A549 (cell line): ENCODE measurements at regions not wholly inside any gene's neighbourhood (a gene's known extent, or its start where the extent isn't known, plus 50 kb on each side); places are given as distances from the start of the nearest gene placed in this dataset.

Experiments
- ATAC-seq, 2 experiments: fragments of 200-7000 bp in 1 of 2; fragments of >200 bp in 1 of 2; cut with Nextera tagmentation in 1 of 2; cut with Tn5 transposase in 1 of 2; 3 replicates each; pipeline versions ENCODE4 v1.8.0 to v1.9.1; 2018 to 2020; ENCODE audit warnings: mild to moderate bottlenecking in 1 of 2, moderate library complexity in 1 of 2
- CTCF ChIA-PET: fragments of 300-600 bp; sonication (Branson Sonifier 250); formaldehyde crosslinking; extraction: SDS; loops from one replicate; lab custom pipeline; 2021; ENCODE audit warnings: antibody characterized with exemption, inconsistent platforms; lab: Yijun Ruan, JAX
- POLR2A ChIA-PET: fragments of 350-600 bp; formaldehyde crosslinking; extraction: SDS; loops from one replicate; lab custom pipeline; 2021; ENCODE audit warnings: antibody characterized with exemption, inconsistent platforms; lab: Yijun Ruan, JAX
- DNase-seq, 2 experiments: peaks; one replicate each; pipeline versions ENCODE4 v3.0.0 to v3.0.0-alpha.2; 2011 to 2016; ENCODE audit warnings: low read depth in 1 of 2, low spot score in 1 of 2
- FAIRE-seq: peaks from 2 replicates; lab custom pipeline; 2011; peaks lifted over from hg19 to GRCh38; lab: Jason Lieb, UNC
- H3K27ac ChIP-seq, 2 experiments: fragments of >200 bp; sonication (Bioruptor Twin); formaldehyde crosslinking; 3 replicates each; pipeline ENCODE4 v1.5.1; 2016 to 2017
- H3K4me1 ChIP-seq: fragments of >200 bp; sonication (Bioruptor Twin); formaldehyde crosslinking; 3 replicates; pipeline ENCODE4 v1.6.1; 2016
- H3K4me2 ChIP-seq: fragments of >200 bp; sonication (Bioruptor Twin); formaldehyde crosslinking; 3 replicates; pipeline ENCODE4 v1.6.1; 2016
- H3K4me3 ChIP-seq: fragments of >200 bp; sonication (Bioruptor Twin); formaldehyde crosslinking; 3 replicates; pipeline ENCODE4 v1.5.1; 2016
- H3K9me3 ChIP-seq: fragments of >200 bp; sonication (Bioruptor Twin); formaldehyde crosslinking; 3 replicates; pipeline ENCODE4 v1.6.1; 2016
- ATOH8 ChIP-seq: fragments of 250-450 bp; sonication (Bioruptor Pico); IDR thresholded peaks from 2 replicates; pipeline ENCODE4 v1.5.0; 2020; ENCODE audit warnings: low read depth, mild to moderate bottlenecking, moderate library complexity
- BHLHE40 ChIP-seq: IDR thresholded peaks from 2 replicates; pipeline ENCODE4 v1.6.1; 2012; ENCODE audit warnings: low read depth, low read length, inconsistent platforms
- CBX2 ChIP-seq: fragments of 200-600 bp; sonication (generic); IDR thresholded peaks from 2 replicates; pipeline ENCODE4 v1.6.1; 2016; ENCODE audit warnings: low read depth, mild to moderate bottlenecking, borderline replicate concordance
- CBX8 ChIP-seq: fragments of 200-600 bp; sonication (generic); IDR thresholded peaks from 2 replicates; pipeline ENCODE4 v1.6.1; 2016
- CEBPB ChIP-seq, 2 experiments: fragments of >200 bp in 1 of 2; sonication (Bioruptor Twin) in 1 of 2; formaldehyde crosslinking in 1 of 2; IDR thresholded peaks; 2 replicates each; pipeline ENCODE4 v1.6.1; 2012 to 2016
- CHD2 ChIP-seq: fragments of 150-350 bp; IDR thresholded peaks from 2 replicates; pipeline ENCODE4 v1.6.1; 2014; ENCODE audit warnings: low read length; ENCODE audit not compliant: partially characterized antibody
- E2F6 ChIP-seq: IDR thresholded peaks from 2 replicates; pipeline ENCODE4 v1.6.1; 2012; ENCODE audit warnings: low read depth, borderline replicate concordance
- FOXS1 ChIP-seq: fragments of 250-450 bp; sonication (Bioruptor Pico); IDR thresholded peaks from 2 replicates; pipeline ENCODE4 v1.5.0; 2020; ENCODE audit warnings: mild to moderate bottlenecking, moderate library complexity
- GATA3 ChIP-seq: IDR thresholded peaks from 2 replicates; pipeline ENCODE4 v1.6.1; 2012; ENCODE audit warnings: borderline replicate concordance
- HDAC2 ChIP-seq: fragments of 200-600 bp; sonication (generic); IDR thresholded peaks from 2 replicates; pipeline ENCODE4 v1.6.1; 2016
- HOXB13 ChIP-seq: fragments of 250-450 bp; sonication (Bioruptor Pico); IDR thresholded peaks from 2 replicates; pipeline ENCODE4 v1.5.0; 2020; ENCODE audit warnings: low read depth, mild to moderate bottlenecking, moderate library complexity
- JUN ChIP-seq, 2 experiments: fragments of >200 bp; sonication (Bioruptor Twin); formaldehyde crosslinking; IDR thresholded peaks; 2 replicates in 1 of 2; 3 replicates in 1 of 2; pipeline ENCODE4 v1.6.1; 2016 to 2017
- JUNB ChIP-seq: fragments of >200 bp; sonication (Bioruptor Twin); formaldehyde crosslinking; IDR thresholded peaks from 2 replicates; pipeline ENCODE4 v1.6.1; 2016
- KDM5A ChIP-seq: fragments of 200-600 bp; sonication (generic); IDR thresholded peaks from 2 replicates; pipeline ENCODE4 v1.6.1; 2016; ENCODE audit warnings: antibody characterized with exemption, mild to moderate bottlenecking
- MAFK ChIP-seq: fragments of 450-650 bp; IDR thresholded peaks from 2 replicates; pipeline ENCODE4 v1.6.1; 2014; ENCODE audit not compliant: partially characterized antibody
- MAZ ChIP-seq: fragments of 150-350 bp; IDR thresholded peaks from 2 replicates; pipeline ENCODE4 v1.6.1; 2014; ENCODE audit warnings: antibody characterized with exemption, low read depth, low read length, borderline replicate concordance
- MYC ChIP-seq: IDR thresholded peaks from 2 replicates; pipeline ENCODE4 v1.6.1; 2012; ENCODE audit warnings: mild to moderate bottlenecking, inconsistent platforms, low read length, improper control_type of control experiment, borderline replicate concordance
- NFE2L2 ChIP-seq: fragments of 150-350 bp; conservative IDR thresholded peaks from 2 replicates; pipeline ENCODE4 v1.6.1; 2014; ENCODE audit warnings: low read length
- POLR2A ChIP-seq: IDR thresholded peaks from 2 replicates; pipeline ENCODE4 v1.6.1; 2012; ENCODE audit warnings: mild to moderate bottlenecking, low read length
- RAD21 ChIP-seq, 2 experiments: fragments of >200 bp in 1 of 2; sonication (Bioruptor Twin) in 1 of 2; formaldehyde crosslinking in 1 of 2; IDR thresholded peaks in 1 of 2; conservative IDR thresholded peaks in 1 of 2; 2 replicates in 1 of 2; 3 replicates in 1 of 2; pipeline ENCODE4 v1.6.1; 2012 to 2018; ENCODE audit warnings: inconsistent platforms in 1 of 2
- RARB ChIP-seq: fragments of 250-450 bp; sonication (Bioruptor Pico); IDR thresholded peaks from 2 replicates; pipeline ENCODE4 v1.8.0; 2021; ENCODE audit warnings: mild to moderate bottlenecking, moderate library complexity
- RCOR1 ChIP-seq: fragments of 150-350 bp; IDR thresholded peaks from 2 replicates; pipeline ENCODE4 v1.6.1; 2014; ENCODE audit warnings: antibody characterized with exemption, low read length, low read depth
- REST ChIP-seq: fragments of 200-600 bp; sonication (generic); IDR thresholded peaks from 2 replicates; pipeline ENCODE4 v1.6.1; 2016; ENCODE audit warnings: antibody characterized with exemption, mild to moderate bottlenecking, moderate library complexity
- SMC3 ChIP-seq: fragments of >200 bp; sonication (Bioruptor Twin); formaldehyde crosslinking; IDR thresholded peaks from 3 replicates; pipeline ENCODE4 v1.6.1; 2018; ENCODE audit warnings: inconsistent platforms
- SREBF2 ChIP-seq: fragments of 450-650 bp; IDR thresholded peaks from 2 replicates; pipeline ENCODE4 v1.6.1; 2014; ENCODE audit warnings: mild to moderate bottlenecking, moderate library complexity
- ZC3H11A ChIP-seq: fragments of 450-650 bp; IDR thresholded peaks from 2 replicates; pipeline ENCODE4 v1.6.1; 2014; ENCODE audit warnings: antibody characterized with exemption, mild to moderate bottlenecking
- WGBS: methylation state at CpG from one replicate; pipeline ENCODE4 v1.1.6; 2017; ENCODE audit errors: missing lambda C conversion rate; 5-methylcytosine and 5-hydroxymethylcytosine counted together

GRCh38 chr18:61754039-61754583, 138.7 kb downstream of the RNF152 start (continued):
- TF ChIP-seq E2F6 (no peak), KDM5A (no peak), MAZ (no peak), FOXS1 (CRISPR knock-in tag) (no peak), RARB (CRISPR knock-in tag) (no peak), CHD2 (no peak), NFE2L2 (no peak), SMC3 (no peak), RAD21 (conservative IDR thresholded peaks at IDR 0.05 in 1 of 2, IDR thresholded peaks at IDR 0.05 in 1 of 2) (no peak)

- DNase-seq: no peak
- 100% methylated on average over 1 of the region's 1 CpG for WGBS
- H3K4me1 ChIP-seq: no peaks in the 10 kb centered on the region
- no peak overlapping the region for H3K4me2 ChIP-seq
- no peak overlapping the region for H3K4me3 ChIP-seq
- ChIA-PET POLR2A (no interaction called here), CTCF (no interaction called here)
- TF ChIP-seq CBX8 (no peak), JUNB (no peak), HOXB13 (CRISPR knock-in tag) (no peak), CBX2 (no peak), RAD21 (conservative IDR thresholded peaks at IDR 0.05 in 1 of 2, IDR thresholded peaks at IDR 0.05 in 1 of 2) (no peak), CEBPB (IDR thresholded peaks at IDR 0.05) (no peak), ZC3H11A (no peak), SREBF2 (no peak), JUN (IDR thresholded peaks at IDR 0.05) (no peak), MYC (no peak), ATOH8 (CRISPR knock-in tag) (no peak), RCOR1 (no peak), HDAC2 (no peak)
- H3K27ac ChIP-seq: no peak overlapping the region
- H3K9me3 ChIP-seq: no peaks in the 10 kb centered on the region
- no peak for FAIRE-seq
- no peak for ATAC-seq
These were observed 139.4 kb downstream of the RNF152 start for GRCh38 chr18:61753373-61753772.

GRCh38 chr18:61752973-61753372, 139.8 kb downstream of the RNF152 start:
- CTCF ChIA-PET: no interaction called here

More at GRCh38 chr18:61752973-61753372, 139.8 kb downstream of the RNF152 start:
- Histone ChIP-seq H3K4me3 (no peak overlapping the region), H3K9me3 (no peaks in the 10 kb centered on the region), H3K4me1 (no peaks in the 10 kb centered on the region), H3K27ac (no peak overlapping the region), H3K4me2 (no peak overlapping the region)
- ATAC-seq: no peak
- 10% methylated on average over 4 of the region's 5 CpGs for WGBS
- FAIRE-seq: no peak
- DNase-seq: no peak
- POLR2A ChIA-PET: no interaction called here
- TF ChIP-seq MAFK: no peak
- TF ChIP-seq ATOH8 (CRISPR knock-in tag): no peak
- TF ChIP-seq POLR2A: no peak
- TF ChIP-seq E2F6: no peak
- no peak for TF ChIP-seq REST
- TF ChIP-seq GATA3: no peak
- no peak for TF ChIP-seq BHLHE40
